GM18868 (cell line): ENCODE measurements at regions not wholly inside any gene's neighbourhood (a gene's known extent, or its start where the extent isn't known, plus 50 kb on each side); places are given as distances from the start of the nearest gene placed in this dataset.

Experiments
- ATAC-seq: cut with Tn5 transposase; IDR thresholded peaks from one replicate; pipeline ENCODE4 v1.9.1; 2021; ENCODE audit warnings: mild to moderate bottlenecking, moderate library complexity; ENCODE audit not compliant: unreplicated experiment

DNA sequence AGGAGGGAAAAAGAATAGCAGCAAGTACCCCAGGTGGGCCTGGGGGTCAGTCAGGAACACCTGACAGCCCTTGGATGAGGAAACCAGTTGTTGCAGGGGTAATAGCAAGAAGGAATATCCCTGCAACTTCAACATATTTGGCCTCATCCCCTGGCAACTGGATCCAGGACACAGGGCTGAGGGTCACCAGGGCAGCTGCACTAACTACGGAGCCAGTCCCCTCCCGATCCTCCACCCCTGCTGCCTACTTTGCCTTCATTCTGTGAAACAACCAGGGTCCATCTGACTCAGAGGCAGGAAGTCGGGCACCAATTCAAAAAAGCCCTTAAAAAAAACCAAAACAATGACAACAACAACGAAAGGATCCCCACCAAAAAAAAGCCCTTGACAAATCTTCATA, 52.9 kb downstream of the FRMPD3 start:
- ATAC-seq: no peak

DNA sequence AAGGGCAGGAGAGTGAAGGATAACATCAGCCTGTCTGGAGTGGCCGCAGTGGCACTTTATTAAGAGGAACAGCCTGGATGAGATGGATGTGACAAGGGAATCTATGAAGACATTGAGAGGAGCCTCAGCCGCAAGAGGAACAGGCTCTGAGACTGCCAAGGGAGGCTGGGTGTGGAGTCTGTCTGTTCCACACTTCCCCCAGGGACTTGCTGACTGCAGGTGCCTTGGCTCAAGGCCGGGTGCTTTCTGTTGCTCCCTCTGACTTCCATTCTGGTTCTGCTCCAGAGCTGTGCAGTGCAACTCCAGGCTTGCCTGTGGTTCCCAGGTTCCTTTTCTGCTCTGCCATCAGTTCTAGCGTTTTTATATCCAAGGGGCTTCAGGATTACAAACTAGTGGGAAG, 54.6 kb downstream of the FRMPD3 start:
- ATAC-seq: no peak

DNA sequence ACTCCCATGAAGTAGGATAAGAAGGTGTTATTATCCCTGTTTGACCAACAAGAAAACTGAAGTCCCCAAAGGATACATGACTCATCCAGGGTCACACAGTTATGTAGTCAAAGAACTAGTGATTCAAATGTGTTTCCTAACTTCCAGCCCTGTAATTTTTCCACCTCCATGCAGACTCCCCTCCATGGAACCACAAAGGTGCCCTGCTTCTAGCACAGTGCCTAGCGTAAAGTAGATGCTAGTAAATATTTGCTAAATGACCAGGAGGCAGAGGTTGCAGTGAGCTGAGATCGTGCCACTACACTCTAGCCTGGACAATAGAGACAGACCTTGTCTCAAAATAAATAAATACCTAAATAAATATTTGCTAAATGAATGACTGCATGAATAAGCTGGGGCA, 55.8 kb downstream of the FRMPD3 start:
- ATAC-seq: no peak

DNA sequence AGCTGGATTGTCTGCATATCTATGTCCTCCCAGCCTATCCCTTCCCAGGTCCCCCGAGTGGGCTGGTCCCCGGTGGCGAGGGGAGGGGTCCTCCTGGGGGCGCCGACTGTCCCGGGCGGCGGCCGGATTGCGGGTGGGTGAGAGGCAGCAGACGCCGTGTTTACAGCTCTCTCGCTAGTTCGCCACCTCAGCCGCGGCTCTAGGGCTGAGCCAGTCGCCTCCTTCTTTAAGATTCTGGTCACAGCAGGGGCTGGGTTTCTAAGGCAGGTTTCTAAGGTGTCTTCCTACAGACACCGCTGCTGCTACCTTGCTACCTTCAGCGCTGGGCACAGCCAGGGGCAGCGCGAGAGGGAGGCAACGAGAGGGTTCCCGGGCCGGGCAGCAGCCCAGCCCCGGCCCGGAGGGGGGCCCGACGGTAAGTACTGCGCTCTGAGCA, 57.2 kb downstream of the FRMPD3 start:
- no peak for ATAC-seq

DNA sequence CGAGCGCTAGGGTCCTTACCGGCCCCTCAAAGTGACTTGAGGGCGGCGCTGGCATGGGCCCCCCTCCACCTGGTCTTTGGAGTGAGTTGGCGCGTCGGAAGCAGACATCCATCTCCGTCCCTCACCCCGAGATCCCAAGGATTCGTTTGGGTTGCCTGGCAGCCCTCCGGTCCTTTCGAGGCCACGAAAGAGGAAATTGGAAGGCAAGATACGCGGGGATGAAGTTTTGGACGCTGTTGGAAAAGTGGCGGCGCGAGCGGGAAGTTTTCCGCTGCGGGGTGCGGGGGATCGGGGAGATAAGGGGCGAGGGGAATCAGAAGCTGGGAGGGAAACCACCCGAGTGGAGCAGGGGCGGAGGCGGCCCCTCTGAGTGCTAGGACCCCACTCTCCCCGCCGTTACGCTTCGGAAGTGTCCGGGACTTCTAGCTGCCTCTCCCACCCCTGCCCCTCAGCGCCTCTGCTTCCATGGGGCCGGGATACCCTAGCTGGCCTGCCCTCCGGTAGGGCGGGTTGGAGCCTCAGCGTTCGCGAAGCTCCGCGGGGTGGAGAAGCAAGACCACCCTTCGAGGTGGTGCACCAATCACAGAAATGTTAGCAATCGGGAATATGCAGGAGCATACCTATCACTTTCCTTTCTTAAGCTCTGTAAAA, 57.8 kb downstream of the FRMPD3 start:
- no peak for ATAC-seq

DNA sequence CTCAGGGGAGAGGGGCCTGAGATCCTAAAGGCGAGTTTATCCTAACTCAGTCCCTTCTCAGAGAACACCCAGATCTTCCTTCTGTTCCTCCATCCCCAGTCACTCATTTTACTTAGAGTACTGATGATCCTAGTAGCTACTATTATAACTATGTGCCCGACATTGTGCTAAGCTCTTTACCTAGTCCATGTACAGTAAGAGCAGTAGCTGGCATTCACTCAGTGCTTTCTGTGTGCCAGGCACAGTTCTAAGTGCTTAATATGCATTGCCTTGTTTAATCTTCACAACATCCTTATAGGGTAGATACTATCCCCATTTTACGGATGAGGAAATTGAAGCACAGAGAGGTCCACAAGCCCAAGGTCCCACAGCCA, 58.3 kb downstream of the FRMPD3 start:
- no peak for ATAC-seq

DNA sequence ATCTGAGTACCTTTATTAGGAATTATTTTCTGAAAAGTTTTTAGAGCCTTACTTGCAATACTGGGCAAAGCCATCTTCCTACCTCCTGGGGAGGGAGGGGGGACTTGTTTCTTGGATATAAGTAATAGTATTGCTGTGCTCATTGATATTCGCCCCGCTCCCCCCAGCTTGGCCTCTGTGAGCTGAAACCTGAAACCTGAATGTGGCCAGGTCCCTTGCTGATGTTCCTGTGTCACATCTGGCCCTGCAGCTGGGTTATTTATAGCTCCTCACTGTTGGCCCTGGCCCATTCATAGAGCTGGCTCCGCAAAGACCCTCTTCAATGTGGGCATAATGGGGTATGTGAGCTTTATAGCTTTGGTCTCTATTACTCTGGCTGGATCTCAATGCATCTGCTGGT, 59.5 kb downstream of the FRMPD3 start:
- no peak for ATAC-seq

DNA sequence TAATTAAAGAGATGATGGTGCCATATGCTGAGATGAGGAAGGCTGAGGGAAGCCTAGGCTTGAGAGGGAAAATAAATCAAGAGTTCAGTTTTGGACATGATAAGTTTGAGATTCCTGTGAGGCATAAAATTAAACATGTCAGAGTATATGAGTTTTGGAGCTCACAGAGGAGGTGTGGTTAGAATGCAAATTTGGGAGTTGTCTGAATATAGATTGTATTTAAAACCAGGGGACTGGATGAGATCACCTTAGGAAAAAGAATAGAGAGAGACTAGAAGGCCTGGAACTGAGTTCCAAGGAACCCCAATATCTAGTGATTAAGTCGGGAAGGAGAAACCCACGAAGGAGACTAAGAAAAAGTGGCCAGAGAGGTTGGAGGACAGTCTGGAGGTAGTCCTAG, 65.5 kb downstream of the FRMPD3 start:
- ATAC-seq: no peak

DNA sequence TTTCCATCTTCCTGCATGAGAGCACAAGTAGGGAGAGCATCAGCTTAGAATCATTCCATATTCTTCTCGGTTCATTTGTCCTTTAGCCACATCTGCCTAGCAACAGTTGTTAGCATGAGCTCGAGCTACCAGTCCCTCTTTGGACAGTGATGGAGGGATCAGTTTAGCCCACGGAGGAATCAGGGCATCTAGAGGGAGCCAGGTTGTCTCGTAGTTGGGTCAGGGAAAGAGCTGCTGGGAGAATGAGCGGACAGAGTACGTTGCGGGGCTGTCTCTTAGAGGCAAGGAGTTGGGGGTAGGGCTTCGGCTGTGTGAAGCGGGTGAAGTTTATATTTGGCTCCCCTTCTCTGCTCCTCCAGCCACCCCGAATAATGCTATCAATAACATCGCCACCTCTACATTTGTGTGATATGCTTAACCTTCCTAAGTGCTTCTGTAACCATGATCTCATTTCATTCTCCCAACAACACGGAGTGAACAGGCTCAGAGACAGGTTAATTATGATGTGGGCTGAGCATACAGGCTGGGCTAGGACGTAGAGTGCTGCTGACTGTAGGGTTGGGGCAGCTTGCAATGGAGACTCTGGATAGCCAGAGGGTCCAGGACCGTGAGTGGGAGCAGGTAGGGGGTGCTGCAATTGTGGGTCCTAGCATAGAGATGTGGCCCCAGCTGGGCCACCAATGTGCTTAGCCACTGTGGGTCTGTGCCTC, 72.6 kb downstream of the FRMPD3 start:
- no peak for ATAC-seq

DNA sequence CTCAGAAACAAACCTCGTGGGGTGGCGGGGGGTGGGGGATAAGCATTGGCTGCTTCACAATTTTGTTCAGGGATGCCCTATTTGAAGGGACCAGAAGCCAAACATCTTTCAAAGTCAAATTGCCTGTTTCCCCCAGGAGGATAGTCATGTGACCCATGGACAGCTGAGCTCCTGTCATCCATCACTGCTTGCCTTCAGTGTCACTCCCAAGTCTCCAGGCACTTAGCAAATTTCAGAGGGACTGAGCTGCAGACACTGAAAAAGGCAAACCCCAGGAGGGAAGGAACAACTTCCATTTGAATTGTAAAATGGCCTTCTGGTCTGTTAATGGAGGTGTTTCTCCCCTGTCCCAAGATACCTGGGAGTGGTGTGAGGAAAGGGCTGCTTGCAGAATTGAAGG, 73.4 kb downstream of the FRMPD3 start:
- ATAC-seq: no peak

DNA sequence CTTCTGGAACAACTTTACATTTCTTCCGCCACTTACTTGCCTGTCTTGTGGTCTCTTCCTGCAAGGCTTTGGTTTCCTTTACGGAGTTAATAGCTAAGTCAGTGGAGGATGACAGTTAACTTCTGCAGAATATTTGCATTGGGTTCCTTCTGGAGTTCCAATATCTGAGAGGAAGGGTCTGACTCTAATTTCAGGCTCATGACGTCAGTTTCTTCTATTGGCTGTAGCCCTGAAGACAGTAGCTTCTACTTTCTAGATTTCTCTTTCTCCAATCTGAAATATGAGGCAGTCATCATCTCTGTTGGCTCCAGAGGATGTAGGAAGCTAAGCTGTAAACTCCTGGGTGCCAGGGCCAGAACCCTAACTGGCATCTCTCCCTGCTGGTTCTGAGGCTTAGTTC, 76.7 kb downstream of the FRMPD3 start:
- ATAC-seq: no peak

DNA sequence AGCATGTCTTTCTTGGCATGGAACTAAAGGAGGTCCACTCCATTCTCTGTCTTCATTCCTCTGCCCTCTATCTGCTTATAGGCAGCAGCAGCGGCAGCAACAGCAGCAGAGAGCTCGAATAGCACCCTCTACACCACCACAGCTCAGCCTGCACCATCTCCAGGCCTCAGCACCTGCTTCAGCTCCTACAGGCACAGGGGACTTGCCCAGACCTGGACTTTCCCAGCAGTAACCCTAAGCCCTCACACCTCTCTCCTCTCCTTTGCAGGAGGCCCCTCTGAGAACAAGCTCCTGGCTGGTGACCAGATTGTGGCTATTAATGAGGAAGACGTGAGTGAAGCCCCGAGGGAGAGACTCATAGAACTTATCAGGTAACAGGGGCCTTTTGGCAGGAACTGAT, 80.7 kb downstream of the FRMPD3 start:
- ATAC-seq: peak; percentile 71

DNA sequence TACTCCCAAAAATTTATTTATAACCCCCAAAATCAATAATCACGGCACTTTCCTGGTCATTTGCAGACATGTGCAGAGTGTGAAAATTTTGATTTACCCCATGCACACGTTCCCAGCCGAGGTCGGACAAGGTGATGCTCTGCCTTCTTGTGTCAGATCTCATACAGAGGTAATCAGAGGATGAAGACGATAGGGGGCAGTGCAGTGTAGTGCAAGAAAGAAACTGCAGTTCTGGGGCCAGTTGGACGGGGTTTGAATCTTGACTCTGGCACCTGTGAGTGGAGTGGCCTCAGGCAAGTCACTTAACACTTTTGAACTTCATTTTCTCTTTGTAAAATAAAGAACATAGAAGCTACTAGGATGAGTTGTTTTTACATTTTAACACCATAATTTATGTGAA, 88.4 kb downstream of the FRMPD3 start:
- peak; percentile 56 for ATAC-seq

DNA sequence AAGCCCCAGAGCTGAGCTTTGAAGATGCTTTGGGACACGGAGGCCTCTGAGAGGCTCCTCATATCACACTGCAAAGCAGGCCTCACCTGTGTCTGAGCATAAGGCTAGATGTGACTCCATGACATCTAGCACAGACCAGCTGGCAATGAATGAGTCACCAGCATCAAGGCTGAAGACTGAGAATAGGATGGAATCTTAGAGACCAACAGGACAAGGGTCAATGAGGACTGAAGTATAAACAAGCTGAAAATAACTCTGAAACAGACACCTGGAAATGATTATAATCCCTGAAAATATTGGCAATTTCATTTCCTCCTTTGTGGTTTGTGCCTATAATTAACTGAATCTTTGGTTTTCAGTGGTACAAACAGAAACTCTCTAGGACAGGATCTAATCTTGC, 87.1 kb upstream of the PRPS1 start:
- ATAC-seq: peak; percentile 67

DNA sequence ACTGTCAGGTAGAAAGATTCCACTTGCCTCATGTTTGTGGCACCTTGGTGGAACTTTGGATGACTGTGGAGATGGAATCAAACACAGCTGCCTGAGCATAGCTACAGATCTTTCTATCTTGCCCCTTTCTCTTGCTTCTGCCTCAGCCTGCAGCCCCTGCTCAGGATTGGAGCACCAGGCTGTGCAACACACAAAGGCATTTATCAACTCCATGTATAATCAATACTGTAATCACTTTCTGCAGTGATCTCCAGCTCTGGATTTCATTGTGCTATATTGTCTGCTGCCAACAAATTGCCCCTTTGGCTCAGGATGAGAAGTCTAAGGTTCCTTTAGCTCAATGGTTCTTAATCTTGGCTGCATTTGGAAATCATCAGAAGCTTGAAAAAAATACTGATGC, 86.3 kb upstream of the PRPS1 start:
- ATAC-seq: no peak

DNA sequence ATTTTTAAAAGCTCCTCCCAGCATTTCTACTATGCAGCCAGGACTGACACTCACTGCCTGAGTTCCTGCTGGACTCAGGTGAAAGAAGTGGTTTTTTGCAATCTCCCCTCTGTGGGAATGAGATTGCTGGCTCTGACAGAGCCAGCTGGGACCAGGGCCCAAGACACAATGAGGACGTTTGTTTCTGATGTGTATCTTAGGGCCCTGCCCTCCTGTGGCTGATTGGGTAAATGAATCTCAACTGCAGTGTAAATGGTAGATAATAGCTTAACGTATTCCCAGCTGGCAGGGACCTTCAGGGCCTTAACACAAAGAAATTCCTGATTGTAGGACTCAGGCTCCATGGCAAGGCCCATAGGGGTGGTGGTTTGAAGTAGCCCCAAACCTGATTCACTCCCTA, 85.8 kb upstream of the PRPS1 start:
- ATAC-seq: no peak

DNA sequence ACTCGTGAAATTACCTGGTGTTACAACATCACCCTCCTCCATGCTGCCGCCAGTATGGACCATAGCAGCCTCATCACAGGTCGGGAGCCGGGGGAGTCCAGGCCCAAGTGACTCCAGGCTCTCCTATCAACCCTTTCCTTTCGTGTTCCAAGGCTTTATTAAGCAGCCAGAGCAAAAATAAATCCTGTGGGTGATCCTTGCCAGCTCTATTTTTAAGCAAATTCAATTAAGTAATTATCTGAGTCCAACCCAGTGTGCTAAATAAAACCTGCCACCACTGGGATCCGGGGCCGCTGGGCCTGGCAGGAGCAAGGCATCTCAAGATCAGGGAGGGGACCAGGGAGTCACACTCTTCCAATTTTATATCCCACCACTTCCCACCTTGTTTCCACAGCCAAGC, 80.7 kb upstream of the PRPS1 start:
- ATAC-seq: no peak

DNA sequence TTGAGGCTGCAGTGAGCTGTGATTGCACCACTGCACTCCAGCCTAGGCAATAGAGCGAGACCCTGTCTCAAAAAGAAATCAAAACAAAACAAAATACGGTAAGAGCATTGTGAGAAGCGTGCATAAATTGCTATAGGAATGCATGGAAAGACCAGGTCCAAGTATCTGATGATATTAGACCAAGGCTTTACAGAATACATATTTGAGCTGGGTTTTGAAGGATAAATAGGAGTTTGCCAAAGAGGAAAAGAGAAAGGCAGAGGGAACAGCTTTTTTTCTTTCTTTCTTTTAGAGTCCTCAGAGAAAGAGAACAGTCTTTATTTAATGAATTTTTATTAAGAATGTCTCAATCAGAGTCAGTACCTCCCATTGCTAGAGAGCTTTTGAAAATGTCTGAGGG, 79.5 kb upstream of the PRPS1 start:
- ATAC-seq: no peak

DNA sequence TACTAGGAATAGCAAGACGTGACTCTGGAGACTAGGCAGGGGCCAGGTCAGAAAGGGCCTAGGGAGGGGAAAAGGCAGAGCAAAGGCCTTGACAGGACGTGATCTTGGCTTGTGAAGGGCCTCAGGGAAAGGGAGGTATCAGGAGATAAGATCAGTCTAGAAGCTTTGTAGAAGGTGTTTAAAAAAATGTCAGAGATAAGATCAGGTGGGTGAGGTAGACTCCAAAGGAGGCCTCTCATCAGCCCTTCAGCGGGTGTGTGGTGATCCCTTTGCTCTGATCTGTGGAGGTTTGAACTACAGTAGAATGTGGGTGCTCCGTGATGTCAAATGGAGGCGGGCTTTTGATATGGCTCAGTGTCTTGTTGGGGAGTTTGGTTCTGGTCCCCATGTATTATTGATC, 78.8 kb upstream of the PRPS1 start:
- no peak for ATAC-seq

DNA sequence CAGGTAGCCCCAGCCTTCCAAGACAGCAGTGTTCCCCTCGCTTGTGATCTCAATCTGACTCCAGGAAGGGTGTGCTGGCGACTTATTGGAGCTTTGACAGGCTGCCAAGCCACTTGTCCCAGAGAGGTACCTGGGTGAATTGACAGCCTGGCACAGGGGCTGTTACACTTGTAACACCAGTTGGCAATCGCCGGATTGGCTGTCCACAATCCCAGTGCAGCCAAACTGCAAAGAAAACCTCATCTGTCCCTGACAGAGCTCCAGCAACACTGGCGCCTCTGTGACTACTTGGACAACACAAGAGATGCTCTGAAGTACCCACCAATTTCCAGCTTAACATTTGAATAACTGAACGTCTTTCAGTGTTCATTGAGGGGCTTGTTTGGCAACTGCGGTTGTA, 76.8 kb upstream of the PRPS1 start:
- no peak for ATAC-seq

DNA sequence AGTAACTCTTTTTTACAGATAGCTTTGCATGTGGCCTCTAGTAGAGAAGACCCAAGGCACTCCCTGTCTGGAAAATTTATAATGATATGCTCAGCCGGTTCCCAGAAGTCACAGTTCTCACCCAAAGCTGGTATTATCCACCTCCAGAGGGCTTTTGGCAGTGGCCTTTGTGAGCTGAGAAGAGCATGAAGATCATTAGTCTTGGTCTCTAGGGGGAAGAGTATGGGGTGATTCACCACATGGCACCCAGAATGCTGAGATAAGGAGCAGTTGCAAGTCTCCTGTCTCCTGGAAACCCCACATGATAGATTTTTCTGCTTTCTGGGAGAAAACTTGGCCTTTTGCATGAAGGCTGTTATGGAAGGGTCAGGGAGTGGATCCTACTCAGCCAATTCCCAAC, 75.4 kb upstream of the PRPS1 start:
- no peak for ATAC-seq

DNA sequence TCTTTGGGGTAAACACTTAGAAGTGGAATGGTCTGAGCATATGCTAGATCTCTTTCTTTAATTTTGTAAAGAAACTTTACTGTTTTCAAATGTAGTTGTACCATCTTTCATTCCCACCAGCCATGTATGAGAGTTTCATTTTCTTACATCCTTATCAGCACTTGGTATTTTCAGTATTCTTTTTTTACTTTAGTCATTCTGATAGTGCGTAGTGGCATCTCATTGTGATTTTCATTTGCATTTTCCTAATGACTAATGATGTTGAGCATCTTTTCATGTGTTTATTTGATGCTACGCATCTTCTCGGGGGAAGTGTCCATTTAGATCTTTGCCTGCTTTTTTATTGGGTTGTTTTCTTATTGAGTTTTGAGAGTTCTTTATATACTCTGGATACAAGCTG, 71.3 kb upstream of the PRPS1 start:
- ATAC-seq: no peak

DNA sequence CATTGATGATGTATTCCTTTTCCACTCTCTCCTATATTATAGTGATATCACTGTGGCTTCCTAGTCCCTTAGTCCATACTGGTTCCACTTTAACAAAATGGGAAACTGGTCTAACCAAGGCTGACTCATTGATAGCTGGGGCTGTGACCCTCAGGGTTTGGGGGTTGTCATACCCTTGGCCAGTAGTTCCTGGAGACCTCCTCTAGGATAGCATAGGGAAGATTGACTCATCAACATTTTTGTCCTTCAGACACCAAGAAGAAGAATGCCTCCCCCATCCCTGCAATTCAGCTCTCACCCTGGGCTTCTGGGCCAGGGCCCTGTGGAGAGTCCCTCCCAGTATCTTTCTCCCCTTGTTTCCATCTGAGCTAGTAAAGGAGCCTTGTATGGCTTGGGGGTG, 68.8 kb upstream of the PRPS1 start:
- no peak for ATAC-seq
